Adrenal gland (tissue), 9 donors: ENCODE measurements at regions not wholly inside any gene's neighbourhood (a gene's known extent, or its start where the extent isn't known, plus 50 kb on each side); places are given as distances from the start of the nearest gene placed in this dataset.

Experiments
- DNase-seq, 7 donors: peaks; one replicate each; pipeline ENCODE4 v3.0.0-alpha.2; 2019 to 2020
- H3K27ac ChIP-seq, 5 donors: fragments of 200-600 bp; sonication (generic) in 4 of 5; 1 replicate in 3 of 5; 2 replicates in 2 of 5; pipeline versions ENCODE4 v1.5.1 to v1.8.0; 2016 to 2020; ENCODE audit warnings: mild to moderate bottlenecking in 1 of 5
- H3K27me3 ChIP-seq: fragments of 200-600 bp; 2 replicates; pipeline ENCODE4 v1.8.0; 2021
- H3K36me3 ChIP-seq, 2 donors: fragments of 200-600 bp; replicated peaks in 1 of 2; 1 replicate in 1 of 2; 2 replicates in 1 of 2; pipeline versions ENCODE4 v1.5.1 to v1.8.0; 2018 to 2022
- H3K4me1 ChIP-seq, 2 donors: fragments of 200-600 bp; replicated peaks in 1 of 2; 1 replicate in 1 of 2; 2 replicates in 1 of 2; pipeline versions ENCODE4 v1.5.1 to v1.8.0; 2018 to 2021
- H3K4me3 ChIP-seq, 4 donors: fragments of 200-600 bp; sonication (generic) in 3 of 4; one replicate each; pipeline ENCODE4 v1.5.1; 2016 to 2018
- H3K9me3 ChIP-seq, 3 donors: fragments of 200-600 bp; sonication (generic) in 1 of 3; replicated peaks in 1 of 3; 1 replicate in 2 of 3; 2 replicates in 1 of 3; pipeline versions ENCODE4 v1.5.1 to v1.8.0; 2016 to 2021
- CTCF ChIP-seq, 6 experiments: fragments of 450-650 bp in 4 of 6; fragments of 200-600 bp in 2 of 6; sonication (generic) in 1 of 6; IDR thresholded peaks; 1 replicate in 5 of 6; 2 replicates in 1 of 6; pipeline versions ENCODE4 v1.5.1 to v1.8.0; 2016 to 2021; ENCODE audit warnings: antibody characterized with exemption in 6 of 6, mild to moderate bottlenecking in 2 of 6, moderate library complexity in 1 of 6
- POLR2A ChIP-seq, 2 donors: fragments of 450-650 bp; IDR thresholded peaks; one replicate each; pipeline ENCODE4 v1.6.1; 2017; ENCODE audit warnings: antibody characterized with exemption in 2 of 2, mild to moderate bottlenecking in 2 of 2, moderate library complexity in 1 of 2
- WGBS, 4 donors: extraction: QIAGEN DNeasy Blood & Tissue Kit in 2 of 4; methylation state at CpG; one replicate each; pipeline versions ENCODE4 v1.1.5 to v1.1.7; 2013 to 2017; 5-methylcytosine and 5-hydroxymethylcytosine counted together
- intact Hi-C, 2 donors: fragments of 100-400 bp; cut with DNase I; formaldehyde crosslinking; loops; one replicate each; pipeline versions ENCODE4 v1.14.1 to v1.15.0; 2022 to 2023
- donor health status: healthy with polysubstance abuse.
- donor health status: Bipolar disorder and iron deficiency.
- donor health status: DM: yes; HTN: yes; CAD: no.
- donor health status: DM: no; HTN: no; CAD: no.
- donor health status: DM: no; HTN: no; CAD: no.

- Histone ChIP-seq H3K4me3 (no peak overlapping the region), H3K27ac (no peak overlapping the region), H3K4me1 (no peaks in the 10 kb centered on the region), H3K27me3 (no peaks in the 10 kb centered on the region), H3K9me3 (no peaks in the 10 kb centered on the region), H3K36me3 (no peaks in the 10 kb centered on the region)
- 83 to 93% (median 89%) methylated on average over 6 of the region's 6 CpGs for WGBS, 4 donors
- DNase-seq, result no peak
- intact Hi-C loops, result no loop called here
- no peak for TF ChIP-seq POLR2A (IDR thresholded peaks at IDR 0.05)
- TF ChIP-seq CTCF (IDR thresholded peaks at IDR 0.05), result no peak
Measured at GRCh38 chr1:223029985-223030769, 112.9 kb downstream of the TLR5 start.

- H3K4me1 ChIP-seq, result no peaks in the 10 kb centered on the region
- H3K27me3 ChIP-seq, result no peaks in the 10 kb centered on the region
- no peak overlapping the region for H3K4me3 ChIP-seq
- DNase-seq, result no peak
- WGBS, 4 donors, result 80 to 89% (median 85%) methylated on average over 8 of the region's 8 CpGs
- intact Hi-C loops, result no loop called here
- no peaks in the 10 kb centered on the region for H3K36me3 ChIP-seq
- TF ChIP-seq CTCF (IDR thresholded peaks at IDR 0.05) (no peak), POLR2A (IDR thresholded peaks at IDR 0.05) (no peak)
- no peaks in the 10 kb centered on the region for H3K9me3 ChIP-seq
- H3K27ac ChIP-seq, result no peak overlapping the region
Measured at GRCh38 chr1:223030871-223031400, 112.1 kb downstream of the TLR5 start.

- Histone ChIP-seq H3K36me3 (no peaks in the 10 kb centered on the region), H3K4me1 (no peaks in the 10 kb centered on the region), H3K27ac (no peak overlapping the region), H3K27me3 (no peaks in the 10 kb centered on the region), H3K4me3 (no peak overlapping the region), H3K9me3 (no peaks in the 10 kb centered on the region)
- TF ChIP-seq POLR2A (IDR thresholded peaks at IDR 0.05) (no peak), CTCF (IDR thresholded peaks at IDR 0.05) (no peak)
- intact Hi-C loops, result no loop called here
- WGBS, 4 donors, result 68 to 85% (median 72%) methylated on average over 11 of the region's 11 CpGs
- DNase-seq, result peak in 6 of 7 donors; percentile 35 to 69 (median 62)
Measured at GRCh38 chr1:223031733-223032601, 111.1 kb downstream of the TLR5 start.

- Histone ChIP-seq H3K4me1 (no peaks in the 10 kb centered on the region), H3K4me3 (no peak overlapping the region), H3K27ac (no peak overlapping the region), H3K9me3 (no peaks in the 10 kb centered on the region), H3K27me3 (no peaks in the 10 kb centered on the region), H3K36me3 (no peaks in the 10 kb centered on the region)
- intact Hi-C loops, result no loop called here
- WGBS, 4 donors, result 72 to 89% (median 82%) methylated on average over 3 of the region's 3 CpGs
- peak in 1 of 7 donors; percentile 6 for DNase-seq
- TF ChIP-seq POLR2A (IDR thresholded peaks at IDR 0.05), result no peak
- no peak for TF ChIP-seq CTCF (IDR thresholded peaks at IDR 0.05)
Measured at GRCh38 chr1:223033658-223034057, 109.4 kb downstream of the TLR5 start.
